Neural cell (in vitro differentiated cells): ENCODE measurements at regions not wholly inside any gene's neighbourhood (a gene's known extent, or its start where the extent isn't known, plus 50 kb on each side); places are given as distances from the start of the nearest gene placed in this dataset.
"Not testable (repeated sequence)": the region's sequence is repeated elsewhere in the genome, so short reads cannot be mapped to it uniquely, and the experiment has no call there.

Experiments used
- H2AFZ ChIP-seq: fragments of 200-600, 300-800 bp; sonication (generic), shearing (Covaris generic); 2 replicates; pipeline ENCODE4 v1.6.0; 2014; ENCODE audit warnings: low read depth, mild to moderate bottlenecking, antibody characterized with exemption, low read length, moderate library complexity
- H3F3A ChIP-seq: fragments of 200-600 bp; shearing (Covaris generic); 2 replicates; pipeline ENCODE4 v1.6.1; 2016; ENCODE audit warnings: mild to moderate bottlenecking, moderate library complexity, mixed read lengths, antibody characterized with exemption, low read length; ENCODE audit not compliant: insufficient read depth, poor library complexity, severe bottlenecking
- H3K27ac ChIP-seq: fragments of 200-600, 300-800 bp; sonication (generic), shearing (Covaris generic); 2 replicates; pipeline ENCODE4 v1.5.1; 2014; ENCODE audit warnings: mild to moderate bottlenecking, low read length, moderate library complexity
- H3K27me3 ChIP-seq: fragments of 300-800, 200-600 bp; sonication (generic), shearing (Covaris generic); 2 replicates; pipeline ENCODE4 v1.6.0; 2014; ENCODE audit warnings: mild to moderate bottlenecking, low read depth, low read length, moderate library complexity; ENCODE audit not compliant: insufficient read depth
- H3K36me3 ChIP-seq: fragments of 300-800, 200-600 bp; sonication (generic), shearing (Covaris generic); 2 replicates; pipeline ENCODE4 v1.5.1; 2014; ENCODE audit warnings: mild to moderate bottlenecking, antibody characterized with exemption, low read length, moderate library complexity; ENCODE audit not compliant: insufficient read depth
- H3K4me2 ChIP-seq: fragments of 300-800, 200-600 bp; sonication (generic), shearing (Covaris generic); 2 replicates; pipeline ENCODE4 v1.6.0; 2014; ENCODE audit warnings: mild to moderate bottlenecking, low read length
- H3K4me3 ChIP-seq: fragments of 300-800, 200-600 bp; sonication (generic), shearing (Covaris generic); 2 replicates; pipeline ENCODE4 v1.5.1; 2014; ENCODE audit warnings: mild to moderate bottlenecking, low read length, moderate library complexity
- H3K79me2 ChIP-seq: fragments of 200-600 bp; shearing (Covaris generic); replicated peaks from 2 replicates; pipeline ENCODE4 v1.6.0; 2014; ENCODE audit warnings: mild to moderate bottlenecking, low read length, moderate library complexity; ENCODE audit not compliant: insufficient read depth
- H3K9ac ChIP-seq: fragments of 300-800, 200-600 bp; sonication (generic), shearing (Covaris generic); 2 replicates; pipeline ENCODE4 v1.6.1; 2016; ENCODE audit warnings: mild to moderate bottlenecking, low read length, mixed read lengths
- H3K9me2 ChIP-seq: fragments of 200-600 bp; shearing (Covaris generic); 2 replicates; pipeline ENCODE4 v1.6.1; 2016; ENCODE audit warnings: mild to moderate bottlenecking, low read length, mixed read lengths; ENCODE audit not compliant: insufficient read depth
- H3K9me3 ChIP-seq: fragments of 200-600, 300-800 bp; sonication (generic), shearing (Covaris generic); 2 replicates; pipeline ENCODE4 v1.6.1; 2016; ENCODE audit warnings: mild to moderate bottlenecking, mixed run types, low read length, moderate library complexity, mixed read lengths
- H4K20me1 ChIP-seq: fragments of 200-600 bp; shearing (Covaris generic); 2 replicates; pipeline ENCODE4 v1.6.1; 2016; ENCODE audit warnings: mild to moderate bottlenecking, mixed run types; ENCODE audit not compliant: insufficient read depth
- EP300 ChIP-seq: fragments of 450-650 bp; conservative IDR thresholded peaks from 2 replicates; pipeline ENCODE4 v1.6.1; 2014; ENCODE audit warnings: antibody characterized with exemption, mild to moderate bottlenecking, moderate library complexity; ENCODE audit not compliant: poor library complexity, severe bottlenecking
- EZH2 ChIP-seq: fragments of 200-600, 300-800 bp; shearing (Covaris generic), sonication (generic); IDR thresholded peaks from 2 replicates; pipeline ENCODE4 v1.6.1; 2014; ENCODE audit warnings: antibody characterized with exemption, low read length, borderline replicate concordance, mild to moderate bottlenecking; ENCODE audit not compliant: insufficient read depth, poor library complexity, severe bottlenecking
- MXI1 ChIP-seq: fragments of 450-650 bp; conservative IDR thresholded peaks from 2 replicates; pipeline ENCODE4 v1.6.1; 2014; ENCODE audit warnings: antibody characterized with exemption, mild to moderate bottlenecking; ENCODE audit not compliant: poor library complexity, severe bottlenecking
- POLR2AphosphoS5 ChIP-seq: IDR thresholded peaks from 2 replicates; pipeline ENCODE4 v1.6.1; 2012
- RAD21 ChIP-seq: fragments of 450-650 bp; conservative IDR thresholded peaks from 2 replicates; pipeline ENCODE4 v1.6.1; 2014; ENCODE audit warnings: antibody characterized with exemption, mild to moderate bottlenecking, moderate library complexity
- SMC3 ChIP-seq: fragments of 450-650 bp; conservative IDR thresholded peaks from 2 replicates; pipeline ENCODE4 v1.6.1; 2014; ENCODE audit warnings: antibody characterized with exemption, mild to moderate bottlenecking, moderate library complexity; ENCODE audit not compliant: poor library complexity
- TAF1 ChIP-seq: IDR thresholded peaks from 2 replicates; pipeline ENCODE4 v1.6.1; 2012; ENCODE audit warnings: low read depth
- TF ChIP-seq, protein P1 (sequence below): fragments of 450-650 bp; IDR thresholded peaks from 2 replicates; pipeline ENCODE4 v1.5.1; 2014; ENCODE audit warnings: antibody characterized with exemption, mild to moderate bottlenecking, moderate library complexity; ENCODE audit not compliant: poor library complexity, severe bottlenecking
- TF ChIP-seq, protein P2 (sequence below): IDR thresholded peaks from 2 replicates; pipeline ENCODE4 v1.6.1; 2012; ENCODE audit warnings: borderline replicate concordance

DNA sequence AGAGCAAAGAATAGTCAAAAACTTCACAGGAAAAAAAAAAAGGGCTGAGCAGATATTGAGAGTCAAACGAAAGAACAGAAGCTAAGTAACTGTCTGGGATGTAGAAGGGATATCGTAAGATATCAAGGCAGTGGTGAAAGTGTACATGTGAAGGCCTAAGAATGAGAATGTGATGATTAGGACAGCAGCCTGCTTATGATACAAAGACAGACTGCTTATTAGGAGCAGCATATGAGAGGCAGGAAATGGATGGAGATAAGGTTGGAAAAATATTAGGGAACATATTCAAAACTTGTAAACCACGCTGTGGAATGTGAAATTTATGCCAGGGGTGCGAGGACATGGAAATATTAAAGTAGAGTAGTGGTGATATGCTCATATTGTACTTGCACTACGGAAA is 133.1 kb upstream of the FAM174A start:
- no peaks in the 10 kb centered on the region for H3K79me2 ChIP-seq
- no peaks in the 10 kb centered on the region for H3K9me2 ChIP-seq
- no peaks in the 10 kb centered on the region for H3K9me3 ChIP-seq
- H3F3A ChIP-seq = no peaks in the 10 kb centered on the region
- no peak overlapping the region for H2AFZ ChIP-seq
- H3K27me3 ChIP-seq = peaks cover 4% of the 10 kb centered on the region
- H3K27ac ChIP-seq = no peak overlapping the region
- TF ChIP-seq RAD21 (no peak), EZH2 (no peak), MXI1 (no peak)
- H3K9ac ChIP-seq = no peak overlapping the region
- no peak overlapping the region for H3K4me2 ChIP-seq
- no peaks in the 10 kb centered on the region for H4K20me1 ChIP-seq
- no peak overlapping the region for H3K4me3 ChIP-seq
- no peaks in the 10 kb centered on the region for H3K36me3 ChIP-seq

DNA sequence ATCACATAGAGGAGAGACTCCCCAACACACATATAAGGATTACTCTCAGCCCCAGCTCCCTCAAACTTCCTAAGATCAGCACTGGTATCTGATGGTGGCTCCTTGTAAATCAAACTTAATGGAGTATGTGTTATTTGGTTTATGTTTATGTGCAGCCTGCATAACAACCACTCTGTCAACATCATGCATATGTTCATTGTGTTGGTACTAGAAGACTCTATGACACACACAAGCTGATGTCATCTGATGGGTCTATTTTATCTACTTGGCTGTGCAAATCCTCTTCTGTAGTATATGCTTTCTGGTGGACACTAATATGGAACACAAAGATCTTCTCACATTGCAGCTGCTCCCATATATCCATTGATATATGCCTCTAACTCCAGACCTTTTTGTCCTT is 134.0 kb upstream of the FAM174A start:
- Histone ChIP-seq H3K9me2 (no peaks in the 10 kb centered on the region), H3K4me3 (no peak overlapping the region), H3K27ac (no peak overlapping the region), H3K9me3 (no peaks in the 10 kb centered on the region), H3K9ac (no peak overlapping the region), H4K20me1 (no peaks in the 10 kb centered on the region), H3K27me3 (no peaks in the 10 kb centered on the region), H3K4me2 (no peak overlapping the region), H3F3A (no peaks in the 10 kb centered on the region), H2AFZ (no peak overlapping the region), H3K36me3 (no peaks in the 10 kb centered on the region), H3K79me2 (no peaks in the 10 kb centered on the region)
- TF ChIP-seq, protein P1, sequence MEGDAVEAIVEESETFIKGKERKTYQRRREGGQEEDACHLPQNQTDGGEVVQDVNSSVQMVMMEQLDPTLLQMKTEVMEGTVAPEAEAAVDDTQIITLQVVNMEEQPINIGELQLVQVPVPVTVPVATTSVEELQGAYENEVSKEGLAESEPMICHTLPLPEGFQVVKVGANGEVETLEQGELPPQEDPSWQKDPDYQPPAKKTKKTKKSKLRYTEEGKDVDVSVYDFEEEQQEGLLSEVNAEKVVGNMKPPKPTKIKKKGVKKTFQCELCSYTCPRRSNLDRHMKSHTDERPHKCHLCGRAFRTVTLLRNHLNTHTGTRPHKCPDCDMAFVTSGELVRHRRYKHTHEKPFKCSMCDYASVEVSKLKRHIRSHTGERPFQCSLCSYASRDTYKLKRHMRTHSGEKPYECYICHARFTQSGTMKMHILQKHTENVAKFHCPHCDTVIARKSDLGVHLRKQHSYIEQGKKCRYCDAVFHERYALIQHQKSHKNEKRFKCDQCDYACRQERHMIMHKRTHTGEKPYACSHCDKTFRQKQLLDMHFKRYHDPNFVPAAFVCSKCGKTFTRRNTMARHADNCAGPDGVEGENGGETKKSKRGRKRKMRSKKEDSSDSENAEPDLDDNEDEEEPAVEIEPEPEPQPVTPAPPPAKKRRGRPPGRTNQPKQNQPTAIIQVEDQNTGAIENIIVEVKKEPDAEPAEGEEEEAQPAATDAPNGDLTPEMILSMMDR = no peak
- TF ChIP-seq MXI1 (no peak), EZH2 (no peak), TAF1 (no peak), POLR2AphosphoS5 (no peak), SMC3 (no peak), RAD21 (no peak), EP300 (no peak)
- TF ChIP-seq, protein P2, sequence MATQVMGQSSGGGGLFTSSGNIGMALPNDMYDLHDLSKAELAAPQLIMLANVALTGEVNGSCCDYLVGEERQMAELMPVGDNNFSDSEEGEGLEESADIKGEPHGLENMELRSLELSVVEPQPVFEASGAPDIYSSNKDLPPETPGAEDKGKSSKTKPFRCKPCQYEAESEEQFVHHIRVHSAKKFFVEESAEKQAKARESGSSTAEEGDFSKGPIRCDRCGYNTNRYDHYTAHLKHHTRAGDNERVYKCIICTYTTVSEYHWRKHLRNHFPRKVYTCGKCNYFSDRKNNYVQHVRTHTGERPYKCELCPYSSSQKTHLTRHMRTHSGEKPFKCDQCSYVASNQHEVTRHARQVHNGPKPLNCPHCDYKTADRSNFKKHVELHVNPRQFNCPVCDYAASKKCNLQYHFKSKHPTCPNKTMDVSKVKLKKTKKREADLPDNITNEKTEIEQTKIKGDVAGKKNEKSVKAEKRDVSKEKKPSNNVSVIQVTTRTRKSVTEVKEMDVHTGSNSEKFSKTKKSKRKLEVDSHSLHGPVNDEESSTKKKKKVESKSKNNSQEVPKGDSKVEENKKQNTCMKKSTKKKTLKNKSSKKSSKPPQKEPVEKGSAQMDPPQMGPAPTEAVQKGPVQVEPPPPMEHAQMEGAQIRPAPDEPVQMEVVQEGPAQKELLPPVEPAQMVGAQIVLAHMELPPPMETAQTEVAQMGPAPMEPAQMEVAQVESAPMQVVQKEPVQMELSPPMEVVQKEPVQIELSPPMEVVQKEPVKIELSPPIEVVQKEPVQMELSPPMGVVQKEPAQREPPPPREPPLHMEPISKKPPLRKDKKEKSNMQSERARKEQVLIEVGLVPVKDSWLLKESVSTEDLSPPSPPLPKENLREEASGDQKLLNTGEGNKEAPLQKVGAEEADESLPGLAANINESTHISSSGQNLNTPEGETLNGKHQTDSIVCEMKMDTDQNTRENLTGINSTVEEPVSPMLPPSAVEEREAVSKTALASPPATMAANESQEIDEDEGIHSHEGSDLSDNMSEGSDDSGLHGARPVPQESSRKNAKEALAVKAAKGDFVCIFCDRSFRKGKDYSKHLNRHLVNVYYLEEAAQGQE = no peak

DNA sequence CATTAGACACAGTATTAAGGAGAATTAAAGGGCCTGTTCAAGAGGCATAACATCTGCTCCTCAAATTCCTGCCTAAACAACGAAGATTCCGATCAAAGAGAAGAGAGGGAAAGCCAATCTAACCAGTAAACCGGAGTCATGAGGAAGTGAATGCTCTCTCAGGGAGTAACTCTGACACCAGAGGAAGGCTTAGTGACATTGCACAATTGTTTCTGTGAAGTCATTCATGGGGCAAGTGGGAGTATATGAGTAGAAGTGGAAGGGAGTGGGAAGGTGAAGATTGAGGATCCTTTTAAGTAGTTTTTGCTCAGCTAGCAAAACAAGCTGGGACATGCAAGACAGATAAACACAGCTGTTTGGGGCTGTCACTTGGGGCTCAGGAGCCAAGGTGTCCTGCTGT is 136.4 kb upstream of the FAM174A start:
- H3K9me3 ChIP-seq, H2AFZ ChIP-seq, H3K9ac ChIP-seq, H4K20me1 ChIP-seq, H3F3A ChIP-seq, H3K36me3 ChIP-seq, H3K27ac ChIP-seq, H3K27me3 ChIP-seq, H3K9me2 ChIP-seq, H3K4me2 ChIP-seq, H3K79me2 ChIP-seq, H3K4me3 ChIP-seq: not testable (repeated sequence)

DNA sequence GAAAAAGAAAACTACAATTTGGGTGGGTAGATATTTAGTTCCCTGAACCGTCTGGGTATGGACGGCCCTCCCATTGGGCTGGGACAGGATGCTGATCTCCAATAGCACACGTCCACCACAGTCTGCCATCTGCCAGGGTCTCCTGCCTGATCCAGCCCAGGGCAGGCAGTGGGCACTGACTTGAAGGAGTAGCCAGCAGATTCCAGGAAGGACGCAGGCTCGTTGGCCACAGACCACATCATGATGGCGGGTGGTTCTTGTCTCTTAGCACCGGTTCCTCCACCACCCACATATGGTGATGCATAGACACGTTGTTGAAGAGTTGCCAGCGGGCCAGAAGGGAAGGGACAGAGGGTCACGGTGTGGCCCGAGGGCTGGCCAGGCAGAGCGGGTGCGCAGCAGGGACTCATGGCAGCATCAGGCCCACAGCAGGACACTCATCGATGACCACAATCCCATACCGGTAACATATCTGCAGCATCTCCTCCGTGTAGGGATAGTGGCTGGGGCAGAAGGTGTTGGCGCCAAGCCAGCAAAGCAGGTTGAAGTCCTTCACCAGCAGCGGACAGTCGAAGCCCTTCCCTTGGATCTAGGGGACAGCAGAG is 155.8 kb upstream of the FAM174A start:
- not testable (repeated sequence) for H3K9me2 ChIP-seq, H3K27ac ChIP-seq, H3K9me3 ChIP-seq, H3K9ac ChIP-seq, H3K27me3 ChIP-seq, H2AFZ ChIP-seq, H3K36me3 ChIP-seq, H3K4me3 ChIP-seq, H4K20me1 ChIP-seq, H3K79me2 ChIP-seq, H3K4me2 ChIP-seq, H3F3A ChIP-seq

DNA sequence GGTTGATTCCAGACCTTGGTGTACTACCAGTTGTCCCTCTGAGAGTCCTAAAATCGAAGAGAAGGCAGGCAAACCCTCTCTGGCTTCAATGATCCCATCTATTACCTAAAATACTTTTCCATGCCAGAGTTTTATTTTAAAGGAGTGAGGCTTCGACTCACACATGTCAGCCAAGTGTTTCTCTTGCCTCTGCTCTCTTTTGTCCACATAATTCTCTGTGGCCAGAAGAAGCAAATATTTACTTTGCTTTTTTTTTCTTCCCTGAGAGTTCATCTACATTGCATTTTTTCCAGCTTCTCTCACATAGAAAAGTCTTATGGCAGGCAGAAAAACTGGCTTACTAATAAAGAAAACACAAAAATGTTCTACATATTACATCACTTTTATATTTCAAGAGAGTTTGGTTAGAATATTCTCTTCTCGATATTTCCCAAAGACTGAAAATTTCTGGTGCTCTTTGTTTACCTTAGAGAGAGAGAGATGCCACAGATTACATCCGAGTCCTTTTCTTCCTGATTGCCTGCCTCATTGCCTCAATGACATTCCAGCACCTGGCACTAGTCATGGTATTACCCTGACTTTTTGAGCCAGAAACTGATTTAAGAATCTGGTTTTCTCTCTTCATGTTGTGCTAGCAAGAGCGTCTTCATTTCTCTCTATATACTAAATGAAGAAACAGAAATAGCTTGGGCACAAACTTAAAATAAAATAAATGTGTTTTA is 170.3 kb upstream of the FAM174A start:
- H3K4me2 ChIP-seq, H3K79me2 ChIP-seq, H3K27me3 ChIP-seq, H4K20me1 ChIP-seq, H3K36me3 ChIP-seq, H3K27ac ChIP-seq, H3K9me3 ChIP-seq, H3K9me2 ChIP-seq, H3K4me3 ChIP-seq, H3K9ac ChIP-seq, H2AFZ ChIP-seq, H3F3A ChIP-seq: not testable (repeated sequence)
